Spleen (tissue), 11 donors: ENCODE measurements at regions not wholly inside any gene's neighbourhood (a gene's known extent, or its start where the extent isn't known, plus 50 kb on each side); places are given as distances from the start of the nearest gene placed in this dataset.

ENCODE experiments used
- DNase-seq: peaks from one replicate; pipeline ENCODE4 v3.0.0-alpha.2; 2020
- H3K27ac ChIP-seq, 8 donors: fragments of 200-600 bp; sonication (generic) in 7 of 8; 1 replicate in 4 of 8; 2 replicates in 4 of 8; pipeline versions ENCODE4 v1.5.0 to v1.8.0; 2016 to 2021; ENCODE audit warnings: inconsistent platforms in 4 of 8, mild to moderate bottlenecking in 4 of 8, moderate library complexity in 1 of 8
- H3K27me3 ChIP-seq, 7 donors: fragments of 200-600 bp; sonication (generic) in 6 of 7; replicated peaks in 1 of 7; 1 replicate in 4 of 7; 2 replicates in 3 of 7; pipeline versions ENCODE4 v1.5.0 to v1.8.0; 2016 to 2021; ENCODE audit warnings: inconsistent platforms in 3 of 7, mild to moderate bottlenecking in 1 of 7
- H3K36me3 ChIP-seq, 6 donors: fragments of 200-600 bp; sonication (generic) in 5 of 6; 1 replicate in 4 of 6; 2 replicates in 2 of 6; pipeline versions ENCODE4 v1.5.0 to v1.8.0; 2016 to 2021; ENCODE audit warnings: inconsistent platforms in 2 of 6
- H3K4me1 ChIP-seq, 6 donors: fragments of 200-600 bp; sonication (generic) in 5 of 6; 1 replicate in 3 of 6; 2 replicates in 3 of 6; pipeline versions ENCODE4 v1.5.0 to v1.8.0; 2016 to 2021; ENCODE audit warnings: inconsistent platforms in 3 of 6
- H3K4me3 ChIP-seq, 8 donors: fragments of 200-600 bp; sonication (generic) in 7 of 8; 1 replicate in 4 of 8; 2 replicates in 4 of 8; pipeline versions ENCODE4 v1.5.0 to v1.8.0; 2016 to 2021; ENCODE audit warnings: inconsistent platforms in 4 of 8, mild to moderate bottlenecking in 4 of 8, moderate library complexity in 2 of 8
- H3K9me3 ChIP-seq, 8 donors: fragments of 200-600 bp; sonication (generic) in 7 of 8; 1 replicate in 4 of 8; 2 replicates in 4 of 8; pipeline versions ENCODE4 v1.5.0 to v1.8.0; 2016 to 2021; ENCODE audit warnings: inconsistent platforms in 4 of 8
- POLR2A ChIP-seq, 3 donors: fragments of 450-650 bp; IDR thresholded peaks; one replicate each; pipeline ENCODE4 v1.5.1; 2017; ENCODE audit warnings: antibody characterized with exemption in 3 of 3, mild to moderate bottlenecking in 1 of 3
- POLR2AphosphoS5 ChIP-seq, 3 donors: sonication (generic); formaldehyde crosslinking; IDR thresholded peaks; one replicate each; pipeline ENCODE4 v1.5.1; 2017; ENCODE audit warnings: antibody characterized with exemption in 3 of 3
- WGBS, 5 donors: extraction: QIAGEN DNeasy Blood & Tissue Kit in 3 of 5; methylation state at CpG; one replicate each; pipeline versions ENCODE4 v1.1.5 to v1.1.7; 2013 to 2018; 5-methylcytosine and 5-hydroxymethylcytosine counted together
- intact Hi-C: fragments of 100-400 bp; cut with DNase I; formaldehyde crosslinking; loops from one replicate; pipeline ENCODE4 v1.15.0; 2023; ENCODE audit warnings: low total_unique reads
- TF ChIP-seq, protein P1 (sequence below), 11 experiments: fragments of 200-600 bp in 7 of 11; fragments of 450-650 bp in 4 of 11; sonication (generic) in 4 of 11; IDR thresholded peaks in 8 of 11; conservative IDR thresholded peaks in 3 of 11; 1 replicate in 7 of 11; 2 replicates in 4 of 11; pipeline versions ENCODE4 v1.4.0 to v1.8.0; 2016 to 2021; ENCODE audit warnings: antibody characterized with exemption in 11 of 11, inconsistent platforms in 4 of 11, mild to moderate bottlenecking in 1 of 11
- donor health status: healthy with polysubstance abuse.
- donor health status: DM: no; HTN: no; CAD: no; lungs with moderate emphysema.
- donor health status: DM: no; HTN: no; CAD: no.
- donor health status: Bipolar disorder and iron deficiency.
- donor health status: healthy.
- donor health status: DM: no; HTN: no; CAD: no.
- donor health status: DM: yes; HTN: yes; CAD: no.

DNA sequence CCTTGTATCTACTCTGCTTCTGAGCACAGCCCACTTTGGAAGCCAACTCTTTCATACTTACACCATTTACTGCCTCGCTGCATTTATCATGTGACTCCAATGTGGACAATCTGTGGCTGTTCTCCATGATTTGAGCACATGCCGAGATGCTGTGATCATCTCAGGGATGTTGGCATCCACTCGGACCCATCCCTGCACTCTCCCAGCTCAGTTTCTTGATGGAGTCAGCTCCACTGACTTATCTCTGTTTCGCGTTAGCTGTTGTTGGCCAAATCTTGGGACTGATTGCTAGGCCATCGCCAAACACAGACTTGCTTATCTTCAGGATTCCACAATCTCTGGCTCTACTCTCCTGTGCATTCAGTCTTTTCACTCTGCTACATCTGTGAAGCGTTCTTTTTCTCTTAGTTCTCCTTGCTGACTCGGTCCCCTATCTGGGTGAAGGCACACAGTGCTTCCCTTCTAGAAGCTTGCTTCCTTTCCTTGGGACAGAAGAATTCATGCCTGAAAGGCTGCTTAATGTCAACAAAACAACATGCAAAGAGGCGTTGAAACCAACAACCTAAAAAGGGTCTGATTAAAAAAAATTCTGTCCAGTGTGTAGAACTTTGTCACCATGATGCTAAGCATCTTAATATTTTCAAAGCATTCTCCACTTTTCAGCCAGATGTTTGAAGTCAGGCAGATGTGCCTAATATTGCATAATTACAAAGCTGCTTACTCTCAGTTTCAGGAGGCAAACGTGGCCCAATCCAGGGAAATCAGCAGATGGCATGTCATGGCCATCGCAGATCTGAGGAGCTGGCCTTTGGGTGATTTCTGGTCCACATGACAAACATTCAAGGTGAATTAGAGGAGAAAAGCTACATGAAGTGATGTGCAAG, 120.7 kb downstream of the NGF start:
- no peaks in the 10 kb centered on the region for H3K36me3 ChIP-seq
- H3K27ac ChIP-seq: no peak overlapping the region
- DNase-seq: no peak
- H3K4me1 ChIP-seq: no peaks in the 10 kb centered on the region
- H3K9me3 ChIP-seq: no peaks in the 10 kb centered on the region
- H3K4me3 ChIP-seq: no peak overlapping the region
- intact Hi-C loops: no loop called here
- TF ChIP-seq POLR2A (IDR thresholded peaks at IDR 0.05): no peak
- TF ChIP-seq, protein P1, sequence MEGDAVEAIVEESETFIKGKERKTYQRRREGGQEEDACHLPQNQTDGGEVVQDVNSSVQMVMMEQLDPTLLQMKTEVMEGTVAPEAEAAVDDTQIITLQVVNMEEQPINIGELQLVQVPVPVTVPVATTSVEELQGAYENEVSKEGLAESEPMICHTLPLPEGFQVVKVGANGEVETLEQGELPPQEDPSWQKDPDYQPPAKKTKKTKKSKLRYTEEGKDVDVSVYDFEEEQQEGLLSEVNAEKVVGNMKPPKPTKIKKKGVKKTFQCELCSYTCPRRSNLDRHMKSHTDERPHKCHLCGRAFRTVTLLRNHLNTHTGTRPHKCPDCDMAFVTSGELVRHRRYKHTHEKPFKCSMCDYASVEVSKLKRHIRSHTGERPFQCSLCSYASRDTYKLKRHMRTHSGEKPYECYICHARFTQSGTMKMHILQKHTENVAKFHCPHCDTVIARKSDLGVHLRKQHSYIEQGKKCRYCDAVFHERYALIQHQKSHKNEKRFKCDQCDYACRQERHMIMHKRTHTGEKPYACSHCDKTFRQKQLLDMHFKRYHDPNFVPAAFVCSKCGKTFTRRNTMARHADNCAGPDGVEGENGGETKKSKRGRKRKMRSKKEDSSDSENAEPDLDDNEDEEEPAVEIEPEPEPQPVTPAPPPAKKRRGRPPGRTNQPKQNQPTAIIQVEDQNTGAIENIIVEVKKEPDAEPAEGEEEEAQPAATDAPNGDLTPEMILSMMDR (IDR thresholded peaks at IDR 0.05 in 8 of 11, conservative IDR thresholded peaks at IDR 0.05 in 3 of 11): no peak
- 77 to 83% (median 79%) methylated on average over 11 of the region's 11 CpGs for WGBS, 5 donors
- H3K27me3 ChIP-seq: peaks cover 0 to 5% (median 0%) of the 10 kb centered on the region in 7 donors

DNA sequence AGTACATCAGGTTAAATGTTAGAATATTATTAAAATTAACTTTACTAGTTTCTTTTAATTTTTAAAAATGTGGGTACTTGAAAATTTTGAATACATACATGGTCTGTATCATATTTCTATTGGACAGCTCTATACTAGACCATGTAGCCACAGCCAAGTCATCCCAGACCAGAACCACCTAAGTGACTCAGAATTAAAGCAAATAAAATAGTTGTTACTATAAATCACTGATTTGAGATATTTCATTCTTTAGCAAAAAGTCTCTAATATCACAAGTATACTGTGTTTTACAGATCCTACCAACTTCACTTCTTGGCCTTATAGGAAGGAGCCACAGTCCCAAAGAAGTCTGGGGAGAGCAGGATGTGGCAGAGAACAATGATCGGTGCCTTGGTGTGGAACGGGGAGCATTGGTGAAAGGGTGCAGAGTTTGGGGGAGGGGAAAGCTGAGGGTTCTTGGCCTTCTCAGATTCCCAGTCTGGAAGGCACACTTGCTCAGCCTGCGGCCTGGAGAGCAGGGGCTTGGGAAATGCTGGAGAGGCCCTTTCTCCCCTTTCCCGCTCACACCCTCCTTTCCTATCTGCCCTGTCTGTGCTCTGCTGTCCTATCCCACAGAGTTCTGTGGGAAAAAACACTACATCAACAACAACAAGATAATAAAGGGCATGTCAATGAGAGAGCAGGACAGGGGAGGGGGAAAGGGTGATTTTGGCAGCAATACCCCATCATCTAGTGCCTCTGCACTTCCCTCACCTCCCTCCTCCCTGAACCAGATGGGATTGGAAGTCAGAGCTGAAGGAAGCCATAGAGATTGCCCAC, 122.1 kb downstream of the NGF start:
- 85 to 93% (median 92%) methylated on average over 4 of the region's 4 CpGs for WGBS, 5 donors
- H3K27ac ChIP-seq: no peak overlapping the region

DNA sequence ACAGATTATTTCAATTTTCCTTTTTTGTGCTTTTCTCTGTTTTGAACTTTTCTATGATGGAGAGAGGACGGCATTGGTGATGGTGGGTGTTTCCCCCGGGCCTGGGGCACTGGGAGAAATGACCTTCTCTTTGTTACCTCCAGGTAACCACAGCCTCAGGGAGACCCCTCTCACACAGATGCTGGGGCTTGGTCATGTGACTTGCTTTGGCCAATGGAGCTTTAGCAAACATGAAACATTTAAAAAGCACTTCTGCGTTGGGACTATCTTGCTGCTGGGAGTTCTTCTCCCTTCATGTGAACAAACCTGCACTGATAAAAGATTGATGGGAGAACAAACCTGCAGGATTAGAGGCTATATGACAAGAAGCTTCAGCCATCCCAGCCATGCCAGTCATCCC, 122.9 kb downstream of the NGF start:
- no peak overlapping the region for H3K27ac ChIP-seq
- H3K9me3 ChIP-seq: no peaks in the 10 kb centered on the region
- TF ChIP-seq POLR2A (IDR thresholded peaks at IDR 0.05): no peak
- TF ChIP-seq, protein P1 (IDR thresholded peaks at IDR 0.05 in 8 of 11, conservative IDR thresholded peaks at IDR 0.05 in 3 of 11): no peak
- no peaks in the 10 kb centered on the region for H3K4me1 ChIP-seq
- no peaks in the 10 kb centered on the region for H3K36me3 ChIP-seq
- H3K27me3 ChIP-seq: peaks cover 0 to 5% (median 0%) of the 10 kb centered on the region in 7 donors
- no peak for DNase-seq
- intact Hi-C loops: no loop called here
- no peak overlapping the region for H3K4me3 ChIP-seq
- WGBS, 5 donors: 88 to 95% (median 94%) methylated on average over 3 of the region's 3 CpGs

More for the DNA sequence above, 122.1 kb downstream of the NGF start:
- H3K27me3 ChIP-seq: peaks cover 0 to 5% (median 0%) of the 10 kb centered on the region in 7 donors
- TF ChIP-seq, protein P1 (IDR thresholded peaks at IDR 0.05 in 8 of 11, conservative IDR thresholded peaks at IDR 0.05 in 3 of 11): no peak
- DNase-seq: no peak
- no peaks in the 10 kb centered on the region for H3K4me1 ChIP-seq
- no peaks in the 10 kb centered on the region for H3K36me3 ChIP-seq
- H3K9me3 ChIP-seq: no peaks in the 10 kb centered on the region
- no peak overlapping the region for H3K4me3 ChIP-seq
- intact Hi-C loops: no loop called here

DNA sequence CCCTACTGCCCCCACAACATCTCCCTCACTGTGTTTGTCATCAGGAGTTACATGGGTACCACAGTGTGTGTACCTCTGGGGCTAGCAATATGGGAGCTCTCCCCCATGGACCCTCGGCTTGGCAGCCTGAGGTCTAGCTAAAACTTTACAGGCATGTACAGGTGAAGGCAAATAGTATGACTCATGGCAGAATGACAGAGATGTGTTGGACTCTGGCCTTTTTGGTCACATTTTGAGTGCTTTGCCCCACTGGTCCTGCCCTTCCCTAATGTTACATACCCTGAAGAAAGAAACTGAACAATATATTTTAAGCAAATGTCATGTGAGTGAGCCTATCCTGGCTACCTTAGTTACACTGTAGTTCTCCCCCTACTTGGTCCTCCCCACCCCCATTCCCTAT, 124.0 kb downstream of the NGF start:
- TF ChIP-seq POLR2AphosphoS5 (IDR thresholded peaks at IDR 0.05) (no peak), POLR2A (IDR thresholded peaks at IDR 0.05) (no peak)
- TF ChIP-seq, protein P1 (IDR thresholded peaks at IDR 0.05 in 8 of 11, conservative IDR thresholded peaks at IDR 0.05 in 3 of 11): no peak
- 58 to 90% (median 75%) methylated on average over 1 of the region's 1 CpG for WGBS, 5 donors
- Histone ChIP-seq H3K36me3 (no peaks in the 10 kb centered on the region), H3K4me1 (no peaks in the 10 kb centered on the region), H3K9me3 (no peaks in the 10 kb centered on the region), H3K27ac (no peak overlapping the region), H3K4me3 (no peak overlapping the region), H3K27me3 (peaks cover 0 to 5% (median 0%) of the 10 kb centered on the region in 7 donors)
- intact Hi-C loops: no loop called here
- no peak for DNase-seq
